HepG2 (cell line): ENCODE measurements at regions not wholly inside any gene's neighbourhood (a gene's known extent, or its start where the extent isn't known, plus 50 kb on each side); places are given as distances from the start of the nearest gene placed in this dataset.

ENCODE experiments used
- ATAC-seq: fragments of 200-7000 bp; cut with Tn5 transposase; 3 replicates; pipeline ENCODE4 v1.9.1; 2020; ENCODE audit warnings: mild to moderate bottlenecking, moderate library complexity
- BruUV-seq: library from RNA; stranded (reverse); fragments of 400-500 nt; replicated peaks from 2 replicates; lab custom pipeline; 2021; lab: Mats Ljungman, UMichigan
- CTCF ChIA-PET: fragments of 300-600 bp; formaldehyde crosslinking; extraction: SDS; loops from one replicate; lab custom pipeline; 2021; ENCODE audit warnings: low total read pairs, inconsistent platforms, low intra/inter-chr PET ratio; lab: Yijun Ruan, JAX
- POLR2A ChIA-PET: fragments of 350-600 bp; sonication (Branson Sonifier 250); formaldehyde crosslinking; loops from one replicate; lab custom pipeline; 2020; ENCODE audit warnings: antibody characterized with exemption, inconsistent platforms; lab: Yijun Ruan, JAX
- DNase-seq: peaks from one replicate; pipeline ENCODE4 v3.0.0-alpha.2; 2015; ENCODE audit warnings: low spot score
- FAIRE-seq: peaks from 3 replicates; lab custom pipeline; 2011; peaks lifted over from hg19 to GRCh38; lab: Jason Lieb, UNC
- H2AFZ ChIP-seq: one replicate; pipeline ENCODE4 v1.6.1; 2011; ENCODE audit warnings: low read length, inconsistent platforms
- H3K27ac ChIP-seq: fragments of 300-600 bp; 3 replicates; pipeline ENCODE4 v1.8.0; 2011; ENCODE audit warnings: mixed run types, mild to moderate bottlenecking, mixed read lengths, low read length, inconsistent platforms; ENCODE audit not compliant: insufficient read depth; ENCODE audit errors: extremely low read length
- H3K27me3 ChIP-seq, 2 experiments: fragments of 200-600 bp in 1 of 2; 2 replicates in 1 of 2; 3 replicates in 1 of 2; pipeline versions ENCODE4 v1.6.0 to v1.8.0; 2011; ENCODE audit warnings: low read length in 2 of 2, mild to moderate bottlenecking in 2 of 2, moderate library complexity in 2 of 2, inconsistent platforms in 1 of 2; ENCODE audit not compliant: insufficient read depth in 2 of 2, control insufficient read depth in 1 of 2
- H3K36me3 ChIP-seq, 2 experiments: fragments of 200-600 bp in 1 of 2; replicated peaks in 1 of 2; 2 replicates in 1 of 2; 3 replicates in 1 of 2; pipeline versions ENCODE4 v1.5.1 to v1.8.0; 2011; ENCODE audit warnings: low read length in 2 of 2, inconsistent platforms in 1 of 2; ENCODE audit not compliant: insufficient read depth in 2 of 2, control insufficient read depth in 1 of 2
- H3K4me1 ChIP-seq: 2 replicates; pipeline ENCODE4 v1.5.1; 2012; ENCODE audit warnings: low read length, inconsistent platforms; ENCODE audit not compliant: insufficient read depth
- H3K4me2 ChIP-seq: 2 replicates; pipeline ENCODE4 v1.6.0; 2011; ENCODE audit warnings: low read depth, low read length, inconsistent platforms
- H3K4me3 ChIP-seq, 3 experiments: fragments of 200-600 bp in 1 of 3; sonication (generic), shearing (Covaris generic) in 1 of 3; replicated peaks in 1 of 3; 2 replicates each; pipeline ENCODE4 v1.5.1; 2011 to 2016; ENCODE audit warnings: low read length in 3 of 3, inconsistent platforms in 2 of 3, low read depth in 2 of 3, mild to moderate bottlenecking in 2 of 3, control low read depth in 1 of 3, mixed read lengths in 1 of 3; ENCODE audit not compliant: insufficient read depth in 1 of 3
- H3K79me2 ChIP-seq: one replicate; pipeline ENCODE4 v1.6.1; 2011; ENCODE audit warnings: low read length, inconsistent platforms; ENCODE audit not compliant: insufficient read depth
- H3K9ac ChIP-seq: 2 replicates; pipeline ENCODE4 v1.6.0; 2011; ENCODE audit warnings: mild to moderate bottlenecking, low read depth, low read length, inconsistent platforms; ENCODE audit not compliant: insufficient read depth
- H3K9me3 ChIP-seq: 2 replicates; pipeline ENCODE4 v1.5.1; 2012; ENCODE audit warnings: mild to moderate bottlenecking, low read length
- H4K20me1 ChIP-seq: 2 replicates; pipeline ENCODE4 v1.6.0; 2011; ENCODE audit warnings: inconsistent platforms, mild to moderate bottlenecking, low read length, moderate library complexity; ENCODE audit not compliant: insufficient read depth
- AGO1 ChIP-seq: fragments of 200-400 bp; formaldehyde crosslinking; IDR thresholded peaks from 2 replicates; pipeline ENCODE4 v1.6.1; 2017; ENCODE audit warnings: mild to moderate bottlenecking, low read depth, low read length, moderate library complexity; ENCODE audit not compliant: poor library complexity, severe bottlenecking
- ARHGAP35 ChIP-seq: sonication (generic); formaldehyde crosslinking; IDR thresholded peaks from 2 replicates; pipeline ENCODE4 v1.9.0; 2022; ENCODE audit warnings: mild to moderate bottlenecking, inconsistent platforms, moderate library complexity, missing genetic modification reagents, borderline replicate concordance
- CC2D1A ChIP-seq: sonication (generic); formaldehyde crosslinking; IDR thresholded peaks from 2 replicates; pipeline ENCODE4 v1.8.1; 2023; ENCODE audit warnings: mild to moderate bottlenecking, missing genetic modification reagents
- CEBPB ChIP-seq: IDR thresholded peaks from 2 replicates; pipeline ENCODE4 v1.6.1; 2011; ENCODE audit warnings: low read depth, low read length, improper control_type of control experiment, borderline replicate concordance
- GTF3A ChIP-seq: sonication (generic); formaldehyde crosslinking; conservative IDR thresholded peaks from 2 replicates; pipeline ENCODE4 v1.4.0; 2020; ENCODE audit warnings: mild to moderate bottlenecking, missing genetic modification reagents
- HNRNPH1 ChIP-seq: fragments of 200-400 bp; formaldehyde crosslinking; optimal IDR thresholded peaks from 2 replicates; pipeline ENCODE3; 2017; ENCODE audit warnings: mild to moderate bottlenecking, low read depth, low read length
- HOXA9 ChIP-seq: sonication (generic); formaldehyde crosslinking; IDR thresholded peaks from 2 replicates; pipeline ENCODE4 v1.8.1; 2022; ENCODE audit warnings: missing genetic modification reagents, mild to moderate bottlenecking, moderate library complexity, borderline replicate concordance
- MNT ChIP-seq: fragments of 450-650 bp; IDR thresholded peaks from 2 replicates; pipeline ENCODE4 v1.6.1; 2016
- NCOA1 ChIP-seq: sonication (generic); formaldehyde crosslinking; IDR thresholded peaks from 2 replicates; pipeline ENCODE4 v1.9.0; 2021; ENCODE audit warnings: missing genetic modification reagents
- PAX8 ChIP-seq: sonication (generic); formaldehyde crosslinking; IDR thresholded peaks from 2 replicates; pipeline ENCODE4 v1.8.0; 2022; ENCODE audit warnings: mild to moderate bottlenecking, missing genetic modification reagents, borderline replicate concordance
- PREB ChIP-seq: sonication (generic); formaldehyde crosslinking; IDR thresholded peaks from 2 replicates; pipeline ENCODE4 v1.4.0; 2020; ENCODE audit warnings: missing genetic modification reagents
- ZNF225 ChIP-seq: sonication (generic); formaldehyde crosslinking; IDR thresholded peaks from 2 replicates; pipeline ENCODE4 v1.4.0; 2020; ENCODE audit warnings: mild to moderate bottlenecking, missing genetic modification reagents
- ZNF296 ChIP-seq: sonication (generic); formaldehyde crosslinking; conservative IDR thresholded peaks from 2 replicates; pipeline ENCODE4 v1.5.0; 2020; ENCODE audit warnings: mild to moderate bottlenecking, missing genetic modification reagents
- ZNF30 ChIP-seq: sonication (generic); formaldehyde crosslinking; IDR thresholded peaks from 2 replicates; pipeline ENCODE4 v1.5.0; 2020; ENCODE audit warnings: mild to moderate bottlenecking, missing genetic modification reagents
- ZNF552 ChIP-seq: sonication (generic); formaldehyde crosslinking; IDR thresholded peaks from 2 replicates; pipeline ENCODE4 v1.9.0; 2022; ENCODE audit warnings: missing genetic modification reagents, mild to moderate bottlenecking, borderline replicate concordance
- ZNF747 ChIP-seq: sonication (generic); formaldehyde crosslinking; IDR thresholded peaks from 2 replicates; pipeline ENCODE4 v1.8.1; 2023; ENCODE audit warnings: missing genetic modification reagents, mild to moderate bottlenecking, borderline replicate concordance
- ZSCAN20 ChIP-seq: sonication (generic); formaldehyde crosslinking; IDR thresholded peaks from 2 replicates; pipeline ENCODE4 v1.4.0; 2020; ENCODE audit warnings: missing genetic modification reagents, mild to moderate bottlenecking, borderline replicate concordance
- WGBS: methylation state at CpG from one replicate; pipeline ENCODE4 v1.1.6; 2017; ENCODE audit warnings: low lambda C conversion rate; 5-methylcytosine and 5-hydroxymethylcytosine counted together
- in situ Hi-C: cut with HindIII; loops from 2 replicates; pipeline ENCODE4 v1.10.0; 2017; ENCODE audit warnings: low pct_unique_long_range_greater_than_20kb; ENCODE audit not compliant: extremely low pct_ligation_motif_present
- intact Hi-C: fragments of 100-400 bp; cut with micrococcal nuclease; formaldehyde crosslinking; loops from one replicate; pipeline ENCODE4 v1.10.0; 2022; ENCODE audit not compliant: unreplicated experiment
- TF ChIP-seq, protein P1 (sequence below): sonication (generic); formaldehyde crosslinking; IDR thresholded peaks from 2 replicates; pipeline ENCODE4 v1.9.0; 2021; ENCODE audit warnings: missing genetic modification reagents, borderline replicate concordance

DNA sequence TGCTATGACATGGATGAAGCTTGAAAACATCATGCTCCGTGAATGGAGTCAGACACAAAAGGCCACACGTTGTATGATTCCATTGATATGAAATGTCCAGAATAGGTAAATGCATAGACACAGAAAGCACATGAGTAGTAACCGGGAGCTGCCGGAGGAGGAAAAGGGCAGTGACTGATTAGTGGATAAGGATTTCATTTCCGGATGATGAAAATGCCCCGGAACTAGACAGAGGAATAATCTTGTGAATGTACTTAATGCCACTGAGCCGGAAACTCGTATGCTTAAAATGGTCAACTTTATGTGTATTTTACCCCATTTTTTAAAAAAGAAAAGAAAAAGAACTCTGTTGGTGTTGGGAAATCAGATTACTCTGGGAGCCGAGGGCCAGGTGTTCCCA, 112.7 kb upstream of the FAM9B start (continued):
- TF ChIP-seq CC2D1A (no peak), ZNF225 (no peak), ZSCAN20 (CRISPR knock-in tag) (no peak), NCOA1 (no peak), AGO1 (no peak)
- TF ChIP-seq, all 625 proteins: peak for 0

- FAIRE-seq (no peak), ATAC-seq (no peak), DNase-seq (no peak)
- no peaks in the 10 kb centered on the region for H3K79me2 ChIP-seq
- H3K4me3 ChIP-seq, result no peak overlapping the region
- H3K27me3 ChIP-seq, result no peaks in the 10 kb centered on the region
- ChIA-PET CTCF (no interaction called here), POLR2A (no interaction called here)
- no peak overlapping the region for H3K9ac ChIP-seq
- H3K4me2 ChIP-seq, result no peak overlapping the region
- no peaks in the 10 kb centered on the region for H4K20me1 ChIP-seq
- no peak overlapping the region for H3K27ac ChIP-seq
- in situ Hi-C loops (no loop called here), intact Hi-C loops (no loop called here)
- H3K36me3 ChIP-seq, result no peaks in the 10 kb centered on the region
- no peaks in the 10 kb centered on the region for H3K4me1 ChIP-seq
- BruUV-seq, result no TSS peak
- TF ChIP-seq HNRNPH1, result no peak
- TF ChIP-seq HOXA9 (CRISPR knock-in tag), result no peak
- TF ChIP-seq, protein P1, sequence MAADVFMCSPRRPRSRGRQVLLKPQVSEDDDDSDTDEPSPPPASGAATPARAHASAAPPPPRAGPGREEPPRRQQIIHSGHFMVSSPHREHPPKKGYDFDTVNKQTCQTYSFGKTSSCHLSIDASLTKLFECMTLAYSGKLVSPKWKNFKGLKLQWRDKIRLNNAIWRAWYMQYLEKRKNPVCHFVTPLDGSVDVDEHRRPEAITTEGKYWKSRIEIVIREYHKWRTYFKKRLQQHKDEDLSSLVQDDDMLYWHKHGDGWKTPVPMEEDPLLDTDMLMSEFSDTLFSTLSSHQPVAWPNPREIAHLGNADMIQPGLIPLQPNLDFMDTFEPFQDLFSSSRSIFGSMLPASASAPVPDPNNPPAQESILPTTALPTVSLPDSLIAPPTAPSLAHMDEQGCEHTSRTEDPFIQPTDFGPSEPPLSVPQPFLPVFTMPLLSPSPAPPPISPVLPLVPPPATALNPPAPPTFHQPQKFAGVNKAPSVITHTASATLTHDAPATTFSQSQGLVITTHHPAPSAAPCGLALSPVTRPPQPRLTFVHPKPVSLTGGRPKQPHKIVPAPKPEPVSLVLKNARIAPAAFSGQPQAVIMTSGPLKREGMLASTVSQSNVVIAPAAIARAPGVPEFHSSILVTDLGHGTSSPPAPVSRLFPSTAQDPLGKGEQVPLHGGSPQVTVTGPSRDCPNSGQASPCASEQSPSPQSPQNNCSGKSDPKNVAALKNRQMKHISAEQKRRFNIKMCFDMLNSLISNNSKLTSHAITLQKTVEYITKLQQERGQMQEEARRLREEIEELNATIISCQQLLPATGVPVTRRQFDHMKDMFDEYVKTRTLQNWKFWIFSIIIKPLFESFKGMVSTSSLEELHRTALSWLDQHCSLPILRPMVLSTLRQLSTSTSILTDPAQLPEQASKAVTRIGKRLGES (CRISPR knock-in tag), result no peak
- no peak for TF ChIP-seq ZNF30 (CRISPR knock-in tag)
- no peak for TF ChIP-seq MNT
- no peak for TF ChIP-seq ZNF552 (CRISPR knock-in tag)
- TF ChIP-seq PREB (CRISPR knock-in tag), result no peak
- no peak for TF ChIP-seq CEBPB
- TF ChIP-seq ZNF296 (CRISPR knock-in tag), result no peak
- no peak for TF ChIP-seq GTF3A (CRISPR knock-in tag)
- no peak for TF ChIP-seq ZNF747 (CRISPR knock-in tag)
- no peak for TF ChIP-seq ARHGAP35 (CRISPR knock-in tag)
- TF ChIP-seq PAX8 (CRISPR knock-in tag), result no peak
- H2AFZ ChIP-seq, result no peak overlapping the region
- peaks cover 11% of the 10 kb centered on the region for H3K9me3 ChIP-seq
- WGBS, result 46% methylated on average over 4 of the region's 5 CpGs
Observed at GRCh38 chrX:9147086-9147485, 113.2 kb upstream of the FAM9B start.
